Left lung (tissue), 4 donors: ENCODE measurements at regions not wholly inside any gene's neighbourhood (a gene's known extent, or its start where the extent isn't known, plus 50 kb on each side); places are given as distances from the start of the nearest gene placed in this dataset.

Experiments
- ATAC-seq: fragments of 200-7000 bp; cut with Tn5 transposase; one replicate; pipeline ENCODE4 v1.9.1; 2020; ENCODE audit warnings: moderate library complexity
- DNase-seq, 4 donors: peaks; one replicate each; pipeline ENCODE4 v3.0.0-alpha.2; 2013 to 2020
- H3K27ac ChIP-seq, 2 donors: fragments of 200-600 bp; sonication (generic) in 1 of 2; one replicate each; pipeline versions ENCODE4 v1.5.0 to v1.8.0; 2020 to 2021
- H3K27me3 ChIP-seq, 2 donors: fragments of 200-600 bp; sonication (generic) in 1 of 2; one replicate each; pipeline versions ENCODE4 v1.5.0 to v1.8.0; 2020 to 2021
- H3K36me3 ChIP-seq, 2 donors: fragments of 200-600 bp; sonication (generic) in 1 of 2; one replicate each; pipeline versions ENCODE4 v1.5.0 to v1.8.0; 2020 to 2021
- H3K4me1 ChIP-seq, 2 donors: fragments of 200-600 bp; one replicate each; pipeline ENCODE4 v1.8.0; 2021
- H3K4me3 ChIP-seq, 2 donors: fragments of 200-600 bp; sonication (generic) in 1 of 2; one replicate each; pipeline versions ENCODE4 v1.5.0 to v1.8.0; 2020 to 2021; ENCODE audit warnings: mild to moderate bottlenecking in 1 of 2
- H3K9me3 ChIP-seq, 2 donors: fragments of 200-600 bp; sonication (generic) in 1 of 2; one replicate each; pipeline versions ENCODE4 v1.5.0 to v1.8.0; 2020 to 2021
- CTCF ChIP-seq, 2 donors: fragments of 200-600 bp; sonication (generic) in 1 of 2; IDR thresholded peaks; one replicate each; pipeline versions ENCODE4 v1.5.0 to v1.8.0; 2021; ENCODE audit warnings: antibody characterized with exemption in 2 of 2
- intact Hi-C, 2 donors: fragments of 100-400 bp; cut with DNase I; formaldehyde crosslinking; loops; one replicate each; pipeline versions ENCODE4 v1.11.2 to v1.14.2; 2022
- donor health status: DM: no; HTN: yes; CAD: no.
- donor health status: DM: no; HTN: no; CAD: no.

- no peaks in the 10 kb centered on the region for H3K36me3 ChIP-seq
- intact Hi-C loops, result no loop called here
- no peaks in the 10 kb centered on the region for H3K27me3 ChIP-seq
- ATAC-seq (no peak), DNase-seq (no peak)
- H3K4me3 ChIP-seq, result no peak overlapping the region
- H3K4me1 ChIP-seq, result no peaks in the 10 kb centered on the region
- TF ChIP-seq CTCF (IDR thresholded peaks at IDR 0.05), result no peak
- H3K27ac ChIP-seq, result no peak overlapping the region
- H3K9me3 ChIP-seq, result no peaks in the 10 kb centered on the region
These were observed 121.4 kb upstream of the CEP162 start for GRCh38 chr6:84348801-84349200.

GRCh38 chr6:84346372-84346771 lies 118.9 kb upstream of the CEP162 start:
- DNase-seq, result no peak

GRCh38 chr6:84344005-84344404 lies 116.6 kb upstream of the CEP162 start:
- intact Hi-C loops, result no loop called here
- Histone ChIP-seq H3K36me3 (no peaks in the 10 kb centered on the region), H3K4me1 (no peaks in the 10 kb centered on the region), H3K27me3 (no peaks in the 10 kb centered on the region), H3K9me3 (no peaks in the 10 kb centered on the region), H3K4me3 (no peak overlapping the region), H3K27ac (no peak overlapping the region)
- DNase-seq (no peak), ATAC-seq (no peak)
- TF ChIP-seq CTCF (IDR thresholded peaks at IDR 0.05), result no peak

More at GRCh38 chr6:84346372-84346771, 118.9 kb upstream of the CEP162 start:
- no peaks in the 10 kb centered on the region for H3K4me1 ChIP-seq
- no peak for TF ChIP-seq CTCF (IDR thresholded peaks at IDR 0.05)
- H3K27ac ChIP-seq, result no peak overlapping the region
- no peaks in the 10 kb centered on the region for H3K27me3 ChIP-seq
- H3K36me3 ChIP-seq, result no peaks in the 10 kb centered on the region
- no peak for ATAC-seq
- H3K9me3 ChIP-seq, result no peaks in the 10 kb centered on the region
- no peak overlapping the region for H3K4me3 ChIP-seq
- intact Hi-C loops, result no loop called here

GRCh38 chr6:84340422-84340821 lies 113.0 kb upstream of the CEP162 start:
- intact Hi-C loops, result no loop called here
- Histone ChIP-seq H3K4me1 (no peaks in the 10 kb centered on the region), H3K9me3 (peaks cover 0 to 10% of the 10 kb centered on the region in 2 donors), H3K4me3 (no peak overlapping the region), H3K27me3 (no peaks in the 10 kb centered on the region), H3K27ac (no peak overlapping the region), H3K36me3 (no peaks in the 10 kb centered on the region)
- no peak for ATAC-seq
- no peak for DNase-seq
- no peak for TF ChIP-seq CTCF (IDR thresholded peaks at IDR 0.05)

GRCh38 chr6:84333842-84334241 lies 106.4 kb upstream of the CEP162 start:
- Histone ChIP-seq H3K4me1 (no peaks in the 10 kb centered on the region), H3K4me3 (no peak overlapping the region), H3K27me3 (no peaks in the 10 kb centered on the region), H3K36me3 (no peaks in the 10 kb centered on the region), H3K27ac (no peak overlapping the region), H3K9me3 (peaks cover 0 to 10% of the 10 kb centered on the region in 2 donors)
- ATAC-seq (no peak), DNase-seq (no peak)
- intact Hi-C loops, result no loop called here
- no peak for TF ChIP-seq CTCF (IDR thresholded peaks at IDR 0.05)
